ENCODE measurements at regions not wholly inside any gene's neighbourhood (a gene's known extent, or its start where the extent isn't known, plus 50 kb on each side); places are given as distances from the start of the nearest gene placed in this dataset.

- H3K4me1 ChIP-seq: no peaks in the 10 kb centered on the region
- no peak overlapping the region for H3K4me3 ChIP-seq
- no peak for TF ChIP-seq CTCF (IDR thresholded peaks at IDR 0.05)
- H3K27me3 ChIP-seq: no peaks in the 10 kb centered on the region
- H3K9ac ChIP-seq (ENCODE audit: low read depth in 2 of 2, low read length in 2 of 2): no peak overlapping the region
- no peaks in the 10 kb centered on the region for H3K9me3 ChIP-seq
- H3K27ac ChIP-seq: no peak overlapping the region
- intact Hi-C loops (cut with DNase I): no loop called here
- no peak for DNase-seq
- H3K36me3 ChIP-seq: no peaks in the 10 kb centered on the region
Observed at GRCh38 chr7:68207676-68208075, 1211.0 kb downstream of the TYW1 start.

GRCh38 chr7:68209486-68209885 lies 1212.9 kb downstream of the TYW1 start:
- no peak for TF ChIP-seq CTCF (IDR thresholded peaks at IDR 0.05)
- no peaks in the 10 kb centered on the region for H3K9me3 ChIP-seq
- DNase-seq: no peak

GRCh38 chr7:68213838-68214237 lies 1217.2 kb downstream of the TYW1 start:
- no peaks in the 10 kb centered on the region for H3K9me3 ChIP-seq
- intact Hi-C loops (cut with DNase I): no loop called here
- H3K9ac ChIP-seq (ENCODE audit: low read depth in 2 of 2, low read length in 2 of 2): no peak overlapping the region
- no peak overlapping the region for H3K27ac ChIP-seq
- H3K27me3 ChIP-seq: no peaks in the 10 kb centered on the region
- H3K36me3 ChIP-seq: no peaks in the 10 kb centered on the region
- no peak overlapping the region for H3K4me3 ChIP-seq
- TF ChIP-seq CTCF (IDR thresholded peaks at IDR 0.05): no peak
- no peaks in the 10 kb centered on the region for H3K4me1 ChIP-seq
- no peak for DNase-seq

More at GRCh38 chr7:68209486-68209885, 1212.9 kb downstream of the TYW1 start:
- Histone ChIP-seq H3K4me1 (no peaks in the 10 kb centered on the region), H3K27me3 (no peaks in the 10 kb centered on the region), H3K36me3 (no peaks in the 10 kb centered on the region), H3K4me3 (no peak overlapping the region), H3K27ac (no peak overlapping the region), H3K9ac (ENCODE audit: low read depth in 2 of 2, low read length in 2 of 2) (no peak overlapping the region)
- intact Hi-C loops (cut with DNase I): no loop called here

- no peak for DNase-seq
- H3K36me3 ChIP-seq: no peaks in the 10 kb centered on the region
- no peak for TF ChIP-seq CTCF (IDR thresholded peaks at IDR 0.05)
- H3K9ac ChIP-seq (ENCODE audit: low read depth in 2 of 2, low read length in 2 of 2): no peak overlapping the region
- no peaks in the 10 kb centered on the region for H3K9me3 ChIP-seq
- H3K27me3 ChIP-seq: no peaks in the 10 kb centered on the region
- no peak overlapping the region for H3K27ac ChIP-seq
- no peaks in the 10 kb centered on the region for H3K4me1 ChIP-seq
- intact Hi-C loops (cut with DNase I): no loop called here
- no peak overlapping the region for H3K4me3 ChIP-seq
Observed at GRCh38 chr7:68216051-68216450, 1219.4 kb downstream of the TYW1 start.

GRCh38 chr7:68217426-68217825 lies 1220.8 kb downstream of the TYW1 start:
- Histone ChIP-seq H3K4me3 (no peak overlapping the region), H3K9me3 (no peaks in the 10 kb centered on the region), H3K36me3 (no peaks in the 10 kb centered on the region), H3K9ac (ENCODE audit: low read depth in 2 of 2, low read length in 2 of 2) (no peak overlapping the region), H3K4me1 (no peaks in the 10 kb centered on the region), H3K27ac (no peak overlapping the region), H3K27me3 (no peaks in the 10 kb centered on the region)
- no peak for DNase-seq
- no peak for TF ChIP-seq CTCF (IDR thresholded peaks at IDR 0.05)
- intact Hi-C loops (cut with DNase I): no loop called here

GRCh38 chr7:68218461-68218860 lies 1221.8 kb downstream of the TYW1 start:
- Histone ChIP-seq H3K4me3 (no peak overlapping the region), H3K9ac (ENCODE audit: low read depth in 2 of 2, low read length in 2 of 2) (no peak overlapping the region), H3K4me1 (no peaks in the 10 kb centered on the region), H3K27ac (no peak overlapping the region), H3K9me3 (no peaks in the 10 kb centered on the region), H3K36me3 (no peaks in the 10 kb centered on the region), H3K27me3 (no peaks in the 10 kb centered on the region)
- intact Hi-C loops (cut with DNase I): no loop called here
- DNase-seq: no peak
- TF ChIP-seq CTCF (IDR thresholded peaks at IDR 0.05): no peak

All from colonic mucosa (tissue), 4 donors.